ENCODE measurements at regions not wholly inside any gene's neighbourhood (a gene's known extent, or its start where the extent isn't known, plus 50 kb on each side); places are given as distances from the start of the nearest gene placed in this dataset.
A peak's percentile ranks its signal among the peaks of the same experiment; 100 is the strongest.

DNA sequence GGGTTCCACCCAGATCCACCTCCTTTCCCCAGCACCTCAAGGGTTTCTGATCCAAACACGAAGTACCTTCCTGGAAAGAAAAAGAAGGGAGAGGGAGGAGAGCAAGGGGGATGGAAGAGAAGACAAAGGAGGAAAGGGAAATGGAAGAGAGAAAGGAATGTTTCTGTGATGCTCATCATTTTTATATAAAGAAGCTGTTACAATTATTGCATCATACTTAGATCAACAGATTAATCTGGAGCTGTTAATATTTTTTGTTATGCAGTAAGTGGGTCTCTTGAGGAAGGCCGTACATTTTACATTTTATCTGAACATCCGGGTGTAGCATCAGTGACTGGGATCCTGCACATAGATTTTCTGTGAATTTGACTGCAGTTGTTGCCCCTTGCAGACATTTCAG, 60.6 kb upstream of the NEDD4L start:
- peak overlapping the region; percentile 86 for H4K91ac ChIP-seq (replicated peaks; ENCODE audit: insufficient read length, low read length)
- ChIA-PET CTCF (ENCODE audit: partially characterized antibody) (interaction anchor here (0.9 to 4.8 kb wide), 6 partner anchors 9 to 153 kb away, joined by 3 to 27 read pairs (median 8); no protein-coding TSS in a partner anchor), POLR2A (ENCODE audit: partially characterized antibody) (no interaction called here)
- H2BK20ac ChIP-seq (ENCODE audit: low read length) = no peak overlapping the region
- FAIRE-seq (no peak), DNase-seq (ENCODE audit: low read depth in 1 of 2, low spot score in 2 of 2) (no peak)
- H3K56ac ChIP-seq (replicated peaks; ENCODE audit: insufficient read length, low read depth, low read length) = no peak overlapping the region
- no peak overlapping the region for H3K27ac ChIP-seq (ENCODE audit: low read depth, low read length)
- H2BK5ac ChIP-seq (ENCODE audit: low read depth, low read length) = no peak overlapping the region
- WGBS, 2 experiments (ENCODE audit: extremely low coverage in 1 of 2, insufficient coverage in 1 of 2, insufficient read length in 1 of 2, insufficient replicate concordance in 2 of 2, low coverage in 1 of 2, low lambda C conversion rate in 2 of 2, missing lambda C conversion rate in 1 of 2) = 95% methylated on average over 3 of the region's 3 CpGs; no CpG with 5 or more reads in 1 of the 2 experiments
- H4K5ac ChIP-seq (ENCODE audit: insufficient read length, low read depth, low read length) = no peak overlapping the region
- no peak overlapping the region for H3K14ac ChIP-seq (ENCODE audit: insufficient read length)
- no peak overlapping the region for H2AFZ ChIP-seq (ENCODE audit: low read length)
- no peaks in the 10 kb centered on the region for H3K9me3 ChIP-seq (ENCODE audit: insufficient read depth in 2 of 2, low read depth in 1 of 2, low read length in 1 of 2)
- H3K4me2 ChIP-seq (ENCODE audit: insufficient read depth in 1 of 2, low read depth in 2 of 2, low read length in 2 of 2) = no peak overlapping the region
- no peak overlapping the region for H2BK15ac ChIP-seq (ENCODE audit: low read length)
- H2BK120ac ChIP-seq (replicated peaks; ENCODE audit: low read depth, low read length) = no peak overlapping the region
- no peak overlapping the region for H3K23ac ChIP-seq (ENCODE audit: insufficient read length)
- no peaks in the 10 kb centered on the region for H3K23me2 ChIP-seq (ENCODE audit: low read depth, low read length)
- H3K4me1 ChIP-seq (replicated peaks in 1 of 4; ENCODE audit: control insufficient read depth in 3 of 4, insufficient read depth in 4 of 4, low read length in 3 of 4) = no peaks in the 10 kb centered on the region; a peak in 3 of 7 replicates
- H3K4ac ChIP-seq (replicated peaks; ENCODE audit: insufficient read length, low read depth, low read length) = no peak overlapping the region
- no peak overlapping the region for H3K4me3 ChIP-seq (ENCODE audit: extremely low read depth in 1 of 4, insufficient read depth in 2 of 4, low read depth in 3 of 4, low read length in 4 of 4)
- H3K18ac ChIP-seq (ENCODE audit: extremely low read depth, low read length) = no peak overlapping the region
- no peak overlapping the region for H2BK12ac ChIP-seq (ENCODE audit: low read depth, low read length)
- H2AK5ac ChIP-seq (ENCODE audit: low read depth, low read length) = no peak overlapping the region
- H3K79me2 ChIP-seq (ENCODE audit: control insufficient read depth in 1 of 2, insufficient read depth in 2 of 2, low read length in 2 of 2) = no peaks in the 10 kb centered on the region
- no peaks in the 10 kb centered on the region for H3K27me3 ChIP-seq (replicated peaks in 1 of 4; ENCODE audit: control insufficient read depth in 3 of 4, extremely low read depth in 1 of 4, insufficient read depth in 3 of 4, low read length in 3 of 4)
- H4K8ac ChIP-seq (ENCODE audit: extremely low read depth, insufficient read depth, low read length) = no peak overlapping the region
- no peak overlapping the region for H3K9ac ChIP-seq (replicated peaks in 1 of 4; ENCODE audit: extremely low read depth in 1 of 4, low read depth in 3 of 4, low read length in 3 of 4)
- H3K36me3 ChIP-seq (ENCODE audit: control insufficient read depth in 2 of 4, insufficient read depth in 4 of 4, low read length in 3 of 4) = no peaks in the 10 kb centered on the region
- no peaks in the 10 kb centered on the region for H4K20me1 ChIP-seq (replicated peaks in 1 of 2; ENCODE audit: control insufficient read depth in 1 of 2, insufficient read depth in 2 of 2, low read length in 2 of 2)
- H3K79me1 ChIP-seq (ENCODE audit: low read depth, low read length) = no peaks in the 10 kb centered on the region
- TF ChIP-seq, protein P1, sequence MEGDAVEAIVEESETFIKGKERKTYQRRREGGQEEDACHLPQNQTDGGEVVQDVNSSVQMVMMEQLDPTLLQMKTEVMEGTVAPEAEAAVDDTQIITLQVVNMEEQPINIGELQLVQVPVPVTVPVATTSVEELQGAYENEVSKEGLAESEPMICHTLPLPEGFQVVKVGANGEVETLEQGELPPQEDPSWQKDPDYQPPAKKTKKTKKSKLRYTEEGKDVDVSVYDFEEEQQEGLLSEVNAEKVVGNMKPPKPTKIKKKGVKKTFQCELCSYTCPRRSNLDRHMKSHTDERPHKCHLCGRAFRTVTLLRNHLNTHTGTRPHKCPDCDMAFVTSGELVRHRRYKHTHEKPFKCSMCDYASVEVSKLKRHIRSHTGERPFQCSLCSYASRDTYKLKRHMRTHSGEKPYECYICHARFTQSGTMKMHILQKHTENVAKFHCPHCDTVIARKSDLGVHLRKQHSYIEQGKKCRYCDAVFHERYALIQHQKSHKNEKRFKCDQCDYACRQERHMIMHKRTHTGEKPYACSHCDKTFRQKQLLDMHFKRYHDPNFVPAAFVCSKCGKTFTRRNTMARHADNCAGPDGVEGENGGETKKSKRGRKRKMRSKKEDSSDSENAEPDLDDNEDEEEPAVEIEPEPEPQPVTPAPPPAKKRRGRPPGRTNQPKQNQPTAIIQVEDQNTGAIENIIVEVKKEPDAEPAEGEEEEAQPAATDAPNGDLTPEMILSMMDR (IDR thresholded peaks at IDR 0.05; ENCODE audit: control extremely low read depth in 1 of 3, insufficient read depth in 1 of 3, low read depth in 1 of 3, low read length in 3 of 3) = no peak
- TF ChIP-seq CHD2 (IDR thresholded peaks at IDR 0.05; ENCODE audit: low read length) (no peak), EGR1 (IDR thresholded peaks at IDR 0.05; ENCODE audit: borderline replicate concordance, low read depth, low read length) (no peak), SIN3A (conservative IDR thresholded peaks at IDR 0.05 in 1 of 2, IDR thresholded peaks at IDR 0.05 in 1 of 2; ENCODE audit: low read depth in 1 of 2, low read length in 2 of 2) (no peak), RXRA (IDR thresholded peaks at IDR 0.05; ENCODE audit: insufficient read depth, low read depth, low read length) (no peak), KDM5A (IDR thresholded peaks at IDR 0.05; ENCODE audit: low read length) (no peak), ZNF274 (IDR thresholded peaks at IDR 0.05; ENCODE audit: borderline replicate concordance, extremely low read depth, low read length) (no peak), BACH1 (IDR thresholded peaks at IDR 0.05; ENCODE audit: low read length) (no peak), HDAC6 (IDR thresholded peaks at IDR 0.05; ENCODE audit: low read depth, low read length) (no peak), RBBP5 (IDR thresholded peaks at IDR 0.05; ENCODE audit: borderline replicate concordance, low read depth, low read length) (no peak), NRF1 (IDR thresholded peaks at IDR 0.05; ENCODE audit: low read depth, low read length) (no peak), JUND (IDR thresholded peaks at IDR 0.05; ENCODE audit: low read length) (no peak), SP4 (IDR thresholded peaks at IDR 0.05; ENCODE audit: low read length) (no peak)
